Stomach (tissue), 8 donors: ENCODE measurements at regions not wholly inside any gene's neighbourhood (a gene's known extent, or its start where the extent isn't known, plus 50 kb on each side); places are given as distances from the start of the nearest gene placed in this dataset.

Source experiments
- DNase-seq, 2 donors: peaks; one replicate each; pipeline versions ENCODE4 v3.0.0 to v3.0.0-alpha.2; 2013 to 2019
- H3K27ac ChIP-seq, 5 donors: fragments of 200-600 bp in 4 of 5; sonication (generic) in 4 of 5; one replicate each; pipeline ENCODE4 v1.5.1; 2013 to 2019; ENCODE audit warnings: mild to moderate bottlenecking in 1 of 5, moderate library complexity in 1 of 5
- H3K27me3 ChIP-seq, 3 donors: fragments of 200-600 bp; sonication (generic); one replicate each; pipeline ENCODE4 v1.5.1; 2017 to 2019; ENCODE audit warnings: mixed run types in 1 of 3
- H3K36me3 ChIP-seq, 4 donors: fragments of 200-600 bp; sonication (generic); 1 replicate in 3 of 4; 2 replicates in 1 of 4; pipeline ENCODE4 v1.5.1; 2016 to 2019
- H3K4me1 ChIP-seq, 4 donors: fragments of 200-600 bp; sonication (generic); one replicate each; pipeline ENCODE4 v1.5.1; 2016 to 2019
- H3K4me3 ChIP-seq, 4 donors: fragments of 200-600 bp; sonication (generic) in 3 of 4; one replicate each; pipeline ENCODE4 v1.5.1; 2016 to 2019; ENCODE audit warnings: mild to moderate bottlenecking in 1 of 4
- H3K9me3 ChIP-seq, 4 donors: fragments of 200-600 bp; sonication (generic); one replicate each; pipeline ENCODE4 v1.5.1; 2016 to 2019
- EP300 ChIP-seq: sonication (generic); formaldehyde crosslinking; IDR thresholded peaks from one replicate; pipeline ENCODE4 v1.6.1; 2017; ENCODE audit warnings: antibody characterized with exemption
- POLR2A ChIP-seq, 4 donors: fragments of 450-650 bp; IDR thresholded peaks; one replicate each; pipeline ENCODE4 v1.6.1; 2016; ENCODE audit warnings: antibody characterized with exemption in 4 of 4, control low read depth in 2 of 4, mild to moderate bottlenecking in 1 of 4, moderate library complexity in 1 of 4
- POLR2AphosphoS5 ChIP-seq, 3 donors: sonication (generic); formaldehyde crosslinking; IDR thresholded peaks; one replicate each; pipeline ENCODE4 v1.6.1; 2016; ENCODE audit warnings: antibody characterized with exemption in 3 of 3
- WGBS, 5 donors: extraction: QIAGEN DNeasy Blood & Tissue Kit in 3 of 5; methylation state at CpG; one replicate each; pipeline versions ENCODE4 v1.1.5 to v1.1.7; 2013 to 2018; 5-methylcytosine and 5-hydroxymethylcytosine counted together
- intact Hi-C: fragments of 100-400 bp; cut with DNase I; formaldehyde crosslinking; loops from one replicate; pipeline ENCODE4 v1.15.1; 2023; ENCODE audit warnings: low total_unique reads
- small RNA-seq, 4 donors: library from RNA; depleted of rRNA; stranded (forward); fragments of <200 nt; gene quantifications; one replicate each; pipeline ENCODE3, GENCODE V24; 2016
- TF ChIP-seq, protein P1 (sequence below), 7 experiments: fragments of 450-650 bp in 4 of 7; fragments of 200-600 bp in 3 of 7; sonication (generic) in 3 of 7; IDR thresholded peaks; one replicate each; pipeline ENCODE4 v1.5.1; 2016 to 2019; ENCODE audit warnings: antibody characterized with exemption in 7 of 7, control low read depth in 2 of 7, mild to moderate bottlenecking in 1 of 7
- donor health status: healthy with polysubstance abuse.
- donor health status: Bipolar disorder and iron deficiency.
- donor health status: healthy.

DNA sequence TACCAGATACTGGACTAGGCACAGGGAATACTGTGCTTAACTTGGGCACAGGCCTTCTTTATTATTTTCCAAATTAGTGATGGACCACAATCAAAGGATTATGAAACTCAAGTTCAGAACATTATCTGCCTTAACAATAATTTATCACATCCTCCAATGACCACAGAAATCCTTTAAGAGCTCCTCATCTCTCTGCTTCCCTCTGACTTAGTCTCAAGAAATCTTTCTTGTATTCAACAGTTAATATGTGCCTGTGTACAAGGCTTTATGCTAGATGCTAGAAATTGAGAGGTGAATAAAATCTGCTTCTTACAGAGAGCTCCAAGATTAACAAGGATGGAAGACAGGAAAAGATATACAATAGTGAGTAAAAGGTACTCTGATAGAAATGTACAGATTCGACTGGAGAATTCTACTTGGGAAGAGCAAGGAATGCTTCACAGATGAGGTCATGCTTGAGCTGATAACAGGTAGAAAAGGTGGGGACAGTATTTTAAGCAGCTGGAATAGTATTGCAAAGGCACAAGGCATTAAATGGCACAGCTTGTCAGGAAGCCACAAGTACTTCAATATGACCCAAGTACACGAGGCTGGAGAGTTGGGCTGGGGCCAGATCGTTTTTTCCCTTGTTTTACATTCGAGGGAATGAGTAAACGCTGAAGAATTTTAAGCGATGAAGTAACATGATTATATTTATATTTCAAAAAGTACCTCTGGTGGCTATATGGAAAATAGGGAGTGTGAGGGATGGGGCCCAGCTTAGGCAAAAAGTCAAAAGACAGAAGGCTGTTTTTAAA is 55.1 kb upstream of the ARID2 start:
- Histone ChIP-seq H3K4me3 (no peak overlapping the region), H3K36me3 (no peaks in the 10 kb centered on the region), H3K4me1 (peaks cover 0 to 27% (median 8%) of the 10 kb centered on the region in 4 donors), H3K27ac (no peak overlapping the region), H3K27me3 (no peaks in the 10 kb centered on the region), H3K9me3 (no peaks in the 10 kb centered on the region)
- no peak for TF ChIP-seq EP300
- TF ChIP-seq, protein P1, sequence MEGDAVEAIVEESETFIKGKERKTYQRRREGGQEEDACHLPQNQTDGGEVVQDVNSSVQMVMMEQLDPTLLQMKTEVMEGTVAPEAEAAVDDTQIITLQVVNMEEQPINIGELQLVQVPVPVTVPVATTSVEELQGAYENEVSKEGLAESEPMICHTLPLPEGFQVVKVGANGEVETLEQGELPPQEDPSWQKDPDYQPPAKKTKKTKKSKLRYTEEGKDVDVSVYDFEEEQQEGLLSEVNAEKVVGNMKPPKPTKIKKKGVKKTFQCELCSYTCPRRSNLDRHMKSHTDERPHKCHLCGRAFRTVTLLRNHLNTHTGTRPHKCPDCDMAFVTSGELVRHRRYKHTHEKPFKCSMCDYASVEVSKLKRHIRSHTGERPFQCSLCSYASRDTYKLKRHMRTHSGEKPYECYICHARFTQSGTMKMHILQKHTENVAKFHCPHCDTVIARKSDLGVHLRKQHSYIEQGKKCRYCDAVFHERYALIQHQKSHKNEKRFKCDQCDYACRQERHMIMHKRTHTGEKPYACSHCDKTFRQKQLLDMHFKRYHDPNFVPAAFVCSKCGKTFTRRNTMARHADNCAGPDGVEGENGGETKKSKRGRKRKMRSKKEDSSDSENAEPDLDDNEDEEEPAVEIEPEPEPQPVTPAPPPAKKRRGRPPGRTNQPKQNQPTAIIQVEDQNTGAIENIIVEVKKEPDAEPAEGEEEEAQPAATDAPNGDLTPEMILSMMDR (IDR thresholded peaks at IDR 0.05), result no peak
- no peak for TF ChIP-seq POLR2AphosphoS5 (IDR thresholded peaks at IDR 0.05)
- WGBS, 5 donors, result 29 to 39% (median 35%) methylated on average over 6 of the region's 6 CpGs
- peak; percentile 65 to 72 for DNase-seq
- intact Hi-C loops, result no loop called here

GRCh38 chr12:45675534-45675933 is 54.0 kb upstream of the ARID2 start:
- WGBS, 5 donors, result 93 to 98% (median 97%) methylated on average over 2 of the region's 2 CpGs
- Histone ChIP-seq H3K27me3 (no peaks in the 10 kb centered on the region), H3K27ac (no peak overlapping the region), H3K4me3 (no peak overlapping the region), H3K36me3 (no peaks in the 10 kb centered on the region), H3K9me3 (no peaks in the 10 kb centered on the region), H3K4me1 (peaks cover 0 to 17% (median 7%) of the 10 kb centered on the region in 4 donors)
- TF ChIP-seq POLR2AphosphoS5 (IDR thresholded peaks at IDR 0.05) (no peak), EP300 (no peak), POLR2A (IDR thresholded peaks at IDR 0.05) (no peak)
- TF ChIP-seq, protein P1 (IDR thresholded peaks at IDR 0.05), result no peak
- intact Hi-C loops, result no loop called here
- no peak for DNase-seq

Small RNA genes in the stretch of these regions (small RNA-seq; reads per million reads assigned to genes)
- 0 reads per million in 4 donors for gene RF00026
